ENCODE measurements at regions not wholly inside any gene's neighbourhood (a gene's known extent, or its start where the extent isn't known, plus 50 kb on each side); places are given as distances from the start of the nearest gene placed in this dataset.

GRCh38 chrX:40971736-40972135, 113.5 kb upstream of the USP9X start:
- TF ChIP-seq CTCF (IDR thresholded peaks at IDR 0.05; ENCODE audit: low read depth, low read length): no peak
- DNase-seq: no peak
- Histone ChIP-seq H3K27ac (no peak overlapping the region), H3K36me3 (no peaks in the 10 kb centered on the region), H3K27me3 (ENCODE audit: insufficient read depth, low read depth, severe bottlenecking) (peaks cover 9% of the 10 kb centered on the region), H3K9me3 (ENCODE audit: severe bottlenecking) (no peaks in the 10 kb centered on the region), H3K4me3 (ENCODE audit: low read depth, low read length) (no peak overlapping the region)

GRCh38 chrX:40973619-40974018, 111.6 kb upstream of the USP9X start:
- no peak for TF ChIP-seq CTCF (IDR thresholded peaks at IDR 0.05; ENCODE audit: low read depth, low read length)
- H3K9me3 ChIP-seq (ENCODE audit: severe bottlenecking): peaks cover 12% of the 10 kb centered on the region
- H3K36me3 ChIP-seq: no peaks in the 10 kb centered on the region
- H3K4me3 ChIP-seq (ENCODE audit: low read depth, low read length): no peak overlapping the region
- no peak overlapping the region for H3K27ac ChIP-seq
- peaks cover 12% of the 10 kb centered on the region for H3K27me3 ChIP-seq (ENCODE audit: insufficient read depth, low read depth, severe bottlenecking)
- DNase-seq: no peak

GRCh38 chrX:40975951-40976350, 109.3 kb upstream of the USP9X start:
- TF ChIP-seq CTCF (IDR thresholded peaks at IDR 0.05; ENCODE audit: low read depth, low read length): no peak
- Histone ChIP-seq H3K4me3 (ENCODE audit: low read depth, low read length) (no peak overlapping the region), H3K9me3 (ENCODE audit: severe bottlenecking) (peaks cover 12% of the 10 kb centered on the region), H3K27me3 (ENCODE audit: insufficient read depth, low read depth, severe bottlenecking) (peaks cover 12% of the 10 kb centered on the region), H3K36me3 (no peaks in the 10 kb centered on the region), H3K27ac (no peak overlapping the region)
- no peak for DNase-seq

DNA sequence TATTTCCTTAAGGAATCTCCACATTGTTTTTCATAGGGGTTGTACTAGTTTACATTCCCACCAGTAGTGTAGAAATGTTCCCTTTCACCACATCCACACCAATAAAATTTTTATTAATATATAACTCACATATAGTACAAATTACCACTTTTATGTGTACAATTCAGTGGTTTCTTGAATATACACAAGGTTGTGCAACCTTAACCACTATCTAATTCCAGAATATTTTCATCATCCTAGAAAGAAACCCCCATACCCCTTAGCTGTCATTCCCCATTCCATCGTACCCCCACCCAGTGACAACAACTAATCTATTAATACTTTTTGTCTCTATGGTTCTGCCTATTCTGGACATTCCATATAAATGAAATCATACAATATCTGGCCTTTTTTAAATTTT, 108.3 kb upstream of the USP9X start:
- TF ChIP-seq CTCF (IDR thresholded peaks at IDR 0.05; ENCODE audit: low read depth, low read length): no peak
- Histone ChIP-seq H3K27ac (no peak overlapping the region), H3K36me3 (no peaks in the 10 kb centered on the region), H3K27me3 (ENCODE audit: insufficient read depth, low read depth, severe bottlenecking) (peaks cover 9% of the 10 kb centered on the region), H3K4me3 (ENCODE audit: low read depth, low read length) (no peak overlapping the region), H3K9me3 (ENCODE audit: severe bottlenecking) (peaks cover 12% of the 10 kb centered on the region)
- no peak for DNase-seq

- Histone ChIP-seq H3K27ac (no peak overlapping the region), H3K36me3 (no peaks in the 10 kb centered on the region), H3K9me3 (ENCODE audit: severe bottlenecking) (peaks cover 3% of the 10 kb centered on the region), H3K27me3 (ENCODE audit: insufficient read depth, low read depth, severe bottlenecking) (peaks cover 10% of the 10 kb centered on the region), H3K4me3 (ENCODE audit: low read depth, low read length) (no peak overlapping the region)
- no peak for DNase-seq
- TF ChIP-seq CTCF (IDR thresholded peaks at IDR 0.05; ENCODE audit: low read depth, low read length): no peak
Observed at GRCh38 chrX:40984962-40985361, 100.3 kb upstream of the USP9X start.

DNA sequence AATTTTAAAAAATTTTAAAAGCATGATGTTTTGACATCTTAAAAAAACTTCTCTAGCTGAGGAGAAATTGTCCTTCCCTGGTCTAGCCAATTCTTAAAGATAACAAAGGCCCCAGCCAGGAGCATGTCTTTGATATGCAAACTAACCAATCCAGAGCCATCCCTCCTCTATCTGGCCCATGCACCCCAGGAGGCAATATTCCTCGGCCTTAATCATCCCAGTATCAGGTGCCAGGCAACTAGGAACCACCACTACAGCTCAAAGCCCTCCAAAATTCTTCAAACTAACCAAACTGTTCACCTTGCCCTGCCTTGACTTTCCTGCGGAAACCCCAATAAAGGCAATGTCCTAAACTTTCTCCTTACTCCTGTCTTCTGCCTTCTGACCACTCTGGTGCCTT, 97.8 kb upstream of the USP9X start:
- TF ChIP-seq CTCF (IDR thresholded peaks at IDR 0.05; ENCODE audit: low read depth, low read length): no peak
- H3K27ac ChIP-seq: no peak overlapping the region
- no peak for DNase-seq
- no peak overlapping the region for H3K4me3 ChIP-seq (ENCODE audit: low read depth, low read length)
- peaks cover 3% of the 10 kb centered on the region for H3K9me3 ChIP-seq (ENCODE audit: severe bottlenecking)
- H3K36me3 ChIP-seq: no peaks in the 10 kb centered on the region
- peaks cover 11% of the 10 kb centered on the region for H3K27me3 ChIP-seq (ENCODE audit: insufficient read depth, low read depth, severe bottlenecking)
